Neutrophil (primary cell): ENCODE measurements at regions not wholly inside any gene's neighbourhood (a gene's known extent, or its start where the extent isn't known, plus 50 kb on each side); places are given as distances from the start of the nearest gene placed in this dataset.

Source experiments
- H3K27ac ChIP-seq: fragments of 200-600 bp; sonication (generic); 2 replicates; pipeline ENCODE4 v1.5.1; 2016; ENCODE audit warnings: mild to moderate bottlenecking, moderate library complexity
- H3K27me3 ChIP-seq: fragments of 200-600 bp; sonication (generic); 2 replicates; pipeline ENCODE4 v1.6.0; 2016; ENCODE audit warnings: mild to moderate bottlenecking
- H3K36me3 ChIP-seq: fragments of 200-600 bp; sonication (generic); 2 replicates; pipeline ENCODE4 v1.5.1; 2017
- H3K4me1 ChIP-seq, 2 experiments: fragments of 200-600 bp in 1 of 2; sonication (generic) in 1 of 2; 1 replicate in 1 of 2; 2 replicates in 1 of 2; pipeline versions ENCODE4 v1.5.1 to v1.6.1; 2013 to 2016; ENCODE audit warnings: low read depth in 1 of 2, low read length in 1 of 2, mild to moderate bottlenecking in 1 of 2, moderate library complexity in 1 of 2; ENCODE audit not compliant: control insufficient read depth in 1 of 2, insufficient read depth in 1 of 2
- H3K4me3 ChIP-seq, 2 experiments: fragments of 200-600 bp in 1 of 2; sonication (generic) in 1 of 2; 1 replicate in 1 of 2; 2 replicates in 1 of 2; pipeline ENCODE4 v1.5.1; 2013 to 2016; ENCODE audit warnings: low read depth in 1 of 2, low read length in 1 of 2, mild to moderate bottlenecking in 1 of 2, moderate library complexity in 1 of 2
- H3K9me3 ChIP-seq: fragments of 200-600 bp; sonication (generic); 2 replicates; pipeline ENCODE4 v1.5.1; 2016
- CTCF ChIP-seq: fragments of 200-600 bp; sonication (generic); IDR thresholded peaks from 2 replicates; pipeline ENCODE4 v1.5.1; 2016; ENCODE audit warnings: antibody characterized with exemption

GRCh38 chr2:181185421-181185820, 205.0 kb downstream of the UBE2E3 start:
- H3K4me1 ChIP-seq = no peaks in the 10 kb centered on the region
- no peak overlapping the region for H3K27ac ChIP-seq
- H3K4me3 ChIP-seq = no peak overlapping the region
- TF ChIP-seq CTCF = no peak
- no peaks in the 10 kb centered on the region for H3K9me3 ChIP-seq
- H3K36me3 ChIP-seq = no peaks in the 10 kb centered on the region
- no peaks in the 10 kb centered on the region for H3K27me3 ChIP-seq

GRCh38 chr2:181185948-181186347, 205.5 kb downstream of the UBE2E3 start:
- H3K27ac ChIP-seq = no peak overlapping the region
- no peaks in the 10 kb centered on the region for H3K4me1 ChIP-seq
- H3K4me3 ChIP-seq = no peak overlapping the region
- no peaks in the 10 kb centered on the region for H3K9me3 ChIP-seq
- H3K36me3 ChIP-seq = no peaks in the 10 kb centered on the region
- no peak for TF ChIP-seq CTCF
- no peaks in the 10 kb centered on the region for H3K27me3 ChIP-seq

GRCh38 chr2:181188605-181189004, 208.2 kb downstream of the UBE2E3 start:
- H3K9me3 ChIP-seq = no peaks in the 10 kb centered on the region
- no peak overlapping the region for H3K27ac ChIP-seq
- H3K4me1 ChIP-seq = no peaks in the 10 kb centered on the region
- TF ChIP-seq CTCF = no peak
- no peak overlapping the region for H3K4me3 ChIP-seq
- no peaks in the 10 kb centered on the region for H3K36me3 ChIP-seq
- no peaks in the 10 kb centered on the region for H3K27me3 ChIP-seq

GRCh38 chr2:181189951-181190350, 209.5 kb downstream of the UBE2E3 start:
- no peak overlapping the region for H3K27ac ChIP-seq
- H3K9me3 ChIP-seq = no peaks in the 10 kb centered on the region
- H3K36me3 ChIP-seq = no peaks in the 10 kb centered on the region
- no peak overlapping the region for H3K4me3 ChIP-seq
- H3K4me1 ChIP-seq = no peaks in the 10 kb centered on the region
- H3K27me3 ChIP-seq = no peaks in the 10 kb centered on the region
- TF ChIP-seq CTCF = no peak

- Histone ChIP-seq H3K27ac (no peak overlapping the region), H3K4me1 (no peaks in the 10 kb centered on the region), H3K9me3 (no peaks in the 10 kb centered on the region), H3K27me3 (no peaks in the 10 kb centered on the region), H3K36me3 (no peaks in the 10 kb centered on the region), H3K4me3 (no peak overlapping the region)
- no peak for TF ChIP-seq CTCF
Observed at GRCh38 chr2:181190711-181191110, 210.3 kb downstream of the UBE2E3 start.

- H3K9me3 ChIP-seq = no peaks in the 10 kb centered on the region
- no peak overlapping the region for H3K27ac ChIP-seq
- H3K4me3 ChIP-seq = no peak overlapping the region
- H3K36me3 ChIP-seq = no peaks in the 10 kb centered on the region
- no peaks in the 10 kb centered on the region for H3K27me3 ChIP-seq
- TF ChIP-seq CTCF = no peak
- no peaks in the 10 kb centered on the region for H3K4me1 ChIP-seq
Observed at GRCh38 chr2:181193550-181193949, 213.1 kb downstream of the UBE2E3 start.
